ENCODE measurements at regions not wholly inside any gene's neighbourhood (a gene's known extent, or its start where the extent isn't known, plus 50 kb on each side); places are given as distances from the start of the nearest gene placed in this dataset.

DNA sequence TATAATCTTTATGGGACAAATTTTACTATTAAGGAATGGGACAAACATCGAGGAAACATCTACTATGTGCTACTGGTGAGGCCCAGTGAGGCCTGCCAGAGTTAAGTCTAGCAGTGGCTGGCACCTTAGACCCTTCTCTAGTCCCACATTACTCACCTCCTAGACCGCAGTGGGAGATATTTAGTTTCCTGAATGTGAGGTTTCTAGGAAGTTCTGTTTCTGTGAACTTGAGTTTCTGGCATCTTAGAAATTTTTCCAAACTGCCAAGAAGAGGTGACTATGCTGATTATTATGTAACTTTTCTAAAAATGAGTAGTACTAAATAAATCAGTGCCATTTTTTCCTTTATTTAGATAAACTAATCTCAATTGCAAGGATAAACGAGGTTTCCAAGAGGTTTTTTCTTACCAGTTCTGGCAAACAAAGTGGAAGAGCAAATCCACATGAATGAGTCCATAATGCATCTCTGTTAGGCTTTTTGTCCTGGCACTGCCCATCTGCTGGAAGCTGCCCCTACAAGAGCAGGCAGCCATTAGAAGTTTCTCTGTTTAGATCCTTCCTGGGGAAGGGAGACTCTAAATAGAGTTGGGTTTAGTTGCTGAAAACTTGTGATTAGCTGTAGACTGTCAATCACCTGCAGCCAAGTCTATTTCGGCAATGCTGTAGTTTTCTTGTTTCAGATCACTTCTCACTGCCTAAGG lies 348.7 kb downstream of the MAN2A1 start:
- no peak for DNase-seq

DNA sequence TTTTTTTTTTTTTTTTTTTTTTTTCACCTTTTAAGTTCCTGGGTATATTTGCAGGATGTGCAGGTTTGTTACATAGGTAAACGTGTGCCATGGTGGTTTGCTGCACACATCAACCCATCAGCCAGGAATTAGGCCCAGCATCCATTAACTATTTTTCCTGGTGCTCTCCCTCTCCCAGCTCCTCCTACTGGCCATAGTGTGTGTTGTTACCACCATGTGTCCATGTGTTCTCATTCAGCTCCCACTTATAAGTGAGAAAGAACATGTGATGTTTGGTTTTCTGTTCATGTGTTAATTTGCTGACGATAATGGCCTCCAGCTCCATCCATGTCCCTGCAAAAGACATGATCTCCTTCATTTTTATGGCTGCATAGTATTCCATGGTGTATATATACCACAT lies 350.5 kb downstream of the MAN2A1 start:
- DNase-seq: no peak

GRCh38 chr5:110043025-110043424 lies 353.3 kb downstream of the MAN2A1 start:
- no peak for DNase-seq

GRCh38 chr5:110045158-110045557 lies 355.4 kb downstream of the MAN2A1 start:
- no peak for DNase-seq

DNA sequence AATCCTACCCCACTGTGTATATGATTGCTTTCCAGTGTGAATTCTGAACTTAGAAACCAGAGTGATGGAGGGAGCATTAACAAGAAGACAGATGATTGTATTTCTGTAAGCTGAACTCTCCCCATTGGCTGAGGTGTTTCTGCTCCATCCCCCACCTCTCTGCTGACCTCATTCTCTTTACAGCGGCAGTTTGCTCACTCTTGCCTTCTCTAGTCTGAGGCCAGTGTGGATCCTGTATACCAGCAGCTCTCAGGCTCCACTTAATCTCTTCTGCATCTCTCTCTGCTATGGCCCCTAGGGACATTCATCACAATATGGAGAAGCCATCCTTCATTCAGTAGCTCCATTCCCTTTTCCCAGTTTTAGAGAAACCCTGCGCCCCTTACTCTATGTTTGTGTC lies 358.8 kb downstream of the MAN2A1 start:
- no peak for DNase-seq

DNA sequence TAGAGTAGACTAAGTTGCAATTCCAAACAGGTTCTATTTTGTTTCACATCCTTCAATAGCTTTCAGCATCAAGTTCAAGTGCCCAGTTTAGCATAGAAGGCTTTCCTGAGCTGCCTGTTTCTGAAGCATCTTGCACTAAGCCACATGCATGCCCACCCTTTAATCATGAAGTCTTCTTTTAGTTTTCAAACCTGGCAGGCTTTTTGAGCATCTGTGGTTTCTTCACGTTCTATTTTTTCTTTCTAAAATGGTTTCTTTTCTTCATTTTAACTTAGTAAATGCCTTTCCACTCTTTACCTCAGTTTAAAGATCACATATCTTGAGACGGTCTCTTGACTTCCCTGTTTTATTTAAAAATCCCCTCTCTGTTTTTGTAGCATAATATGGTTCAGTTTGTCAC lies 360.1 kb downstream of the MAN2A1 start:
- no peak for DNase-seq

DNA sequence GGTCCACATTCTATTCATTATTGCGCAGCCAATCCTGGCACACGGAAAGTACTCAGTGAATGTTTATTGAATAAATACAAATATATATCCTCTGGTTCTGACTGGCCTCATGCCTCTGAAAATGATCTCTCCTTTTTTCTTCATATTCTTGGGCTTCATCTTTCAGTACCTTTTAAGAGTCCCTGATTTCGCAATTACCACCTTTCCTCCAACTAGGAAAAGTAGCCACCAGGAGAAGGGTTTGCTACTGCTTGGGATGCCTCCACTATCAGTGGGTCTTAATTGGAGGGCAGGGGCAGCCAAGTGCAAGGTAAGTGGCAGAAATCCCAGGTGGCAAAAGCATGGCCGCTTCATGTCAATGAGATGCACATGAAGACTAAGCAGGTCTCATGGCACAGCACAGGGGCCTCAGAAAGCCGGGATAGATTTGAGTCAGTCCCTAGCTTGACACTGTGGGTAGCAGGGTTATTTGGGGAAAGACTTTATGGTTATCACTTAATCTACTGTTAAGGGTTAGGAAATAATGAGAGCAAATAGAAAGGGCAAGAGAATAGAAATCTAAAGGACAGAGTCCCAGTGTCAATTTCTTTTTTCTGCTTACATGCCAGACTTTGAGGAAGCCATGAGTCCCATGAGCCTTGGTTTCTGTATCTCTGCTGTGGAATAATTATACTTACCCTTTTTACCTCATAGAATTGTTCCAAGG lies 361.1 kb downstream of the MAN2A1 start:
- DNase-seq: no peak

DNA sequence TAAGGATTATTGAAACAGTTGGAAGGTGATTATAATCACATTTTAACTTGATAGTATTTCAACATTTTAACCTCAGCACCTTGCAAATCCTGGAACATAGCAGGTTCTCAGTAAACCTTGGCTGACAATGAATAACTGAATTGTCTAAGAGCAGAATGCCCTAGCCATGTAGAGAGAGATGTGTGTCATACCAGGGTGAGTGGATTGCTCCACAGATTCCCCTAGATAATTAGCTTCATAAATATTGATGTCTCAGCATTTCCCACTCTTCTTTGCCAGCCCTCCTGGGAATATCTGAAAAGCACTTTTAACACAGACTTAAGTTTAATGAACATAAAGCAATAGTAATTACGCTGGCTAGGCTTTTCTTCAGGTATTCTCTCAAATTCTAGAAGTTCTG lies 363.5 kb downstream of the MAN2A1 start:
- no peak for DNase-seq

GRCh38 chr5:110053824-110054223 lies 364.1 kb downstream of the MAN2A1 start:
- no peak for DNase-seq

DNA sequence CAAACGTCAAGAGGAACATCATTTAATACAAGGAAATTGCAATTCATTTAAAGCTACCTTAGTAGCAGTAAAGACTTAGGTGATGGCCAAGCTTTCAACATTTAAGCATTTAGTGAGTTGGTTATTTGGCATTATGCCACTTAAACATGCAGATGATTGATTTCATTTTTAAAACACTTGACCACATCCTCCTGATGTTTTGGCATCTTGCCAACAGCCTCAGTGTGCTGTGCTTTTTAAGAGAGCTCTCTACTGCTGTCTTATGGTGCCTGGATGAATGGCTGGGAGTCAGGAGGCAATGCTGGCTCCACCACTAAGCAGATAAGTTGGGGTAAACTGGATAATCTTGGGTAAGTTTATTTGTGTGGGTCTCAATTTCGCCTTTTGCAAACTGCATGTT lies 364.5 kb downstream of the MAN2A1 start:
- DNase-seq: peak; percentile 39

DNA sequence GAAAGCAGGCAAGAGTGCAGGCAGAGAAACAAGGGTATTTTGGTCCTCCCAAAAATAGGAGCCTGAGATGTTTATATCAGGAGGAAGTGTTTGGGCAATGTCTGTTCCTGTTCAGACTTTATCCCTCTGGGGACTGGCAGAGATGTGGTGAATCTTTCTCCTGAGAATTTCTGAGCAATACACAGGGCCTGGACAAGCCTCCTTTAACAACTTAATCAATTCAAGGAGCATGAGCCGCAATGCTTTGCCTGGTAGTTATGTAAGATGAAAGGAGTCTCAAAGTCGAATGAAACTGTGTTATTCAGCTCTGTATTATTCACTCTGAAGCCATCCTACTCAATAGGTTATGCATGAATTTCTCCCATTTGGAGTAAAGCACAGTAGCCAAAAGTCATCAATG lies 365.6 kb downstream of the MAN2A1 start:
- DNase-seq: no peak

GRCh38 chr5:110056580-110057114 lies 366.9 kb downstream of the MAN2A1 start:
- DNase-seq: no peak

DNA sequence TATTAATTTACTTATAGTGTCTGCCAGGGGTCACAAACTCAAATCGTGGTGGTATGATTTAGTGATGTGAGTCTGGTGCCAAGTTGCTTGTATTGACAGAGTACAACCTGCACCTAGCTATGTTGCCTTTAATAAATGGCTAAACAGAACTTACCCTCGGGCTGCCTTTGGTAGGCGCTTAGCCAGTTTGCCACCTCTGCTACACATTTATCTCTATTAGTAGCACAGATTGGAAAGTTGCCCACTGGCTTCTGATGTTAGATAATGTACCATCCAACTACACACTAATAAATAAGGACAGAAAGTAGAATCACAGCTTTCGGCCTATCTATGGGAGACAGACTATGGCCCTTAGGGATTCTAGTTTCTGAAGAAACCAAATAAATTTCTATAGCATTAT lies 368.4 kb downstream of the MAN2A1 start:
- DNase-seq: no peak

DNA sequence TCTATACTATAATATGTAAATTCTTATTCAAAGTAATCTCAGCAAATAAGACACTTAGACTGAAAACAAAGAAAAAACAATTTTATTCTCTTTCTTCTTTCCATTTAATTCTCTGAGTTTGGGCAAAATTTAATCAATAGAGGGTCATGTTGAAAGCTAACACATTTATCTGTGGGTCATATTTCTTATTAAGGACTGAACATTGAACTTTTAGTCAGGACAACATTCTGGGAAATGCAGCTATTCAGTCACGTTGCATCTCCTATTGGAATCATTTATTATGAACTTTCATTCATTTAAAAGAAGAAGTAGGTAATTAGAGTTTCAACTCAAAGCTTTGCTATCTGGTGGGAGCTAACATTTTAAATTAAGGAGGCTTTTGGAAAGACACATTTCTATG lies 372.5 kb downstream of the MAN2A1 start:
- no peak for DNase-seq

DNA sequence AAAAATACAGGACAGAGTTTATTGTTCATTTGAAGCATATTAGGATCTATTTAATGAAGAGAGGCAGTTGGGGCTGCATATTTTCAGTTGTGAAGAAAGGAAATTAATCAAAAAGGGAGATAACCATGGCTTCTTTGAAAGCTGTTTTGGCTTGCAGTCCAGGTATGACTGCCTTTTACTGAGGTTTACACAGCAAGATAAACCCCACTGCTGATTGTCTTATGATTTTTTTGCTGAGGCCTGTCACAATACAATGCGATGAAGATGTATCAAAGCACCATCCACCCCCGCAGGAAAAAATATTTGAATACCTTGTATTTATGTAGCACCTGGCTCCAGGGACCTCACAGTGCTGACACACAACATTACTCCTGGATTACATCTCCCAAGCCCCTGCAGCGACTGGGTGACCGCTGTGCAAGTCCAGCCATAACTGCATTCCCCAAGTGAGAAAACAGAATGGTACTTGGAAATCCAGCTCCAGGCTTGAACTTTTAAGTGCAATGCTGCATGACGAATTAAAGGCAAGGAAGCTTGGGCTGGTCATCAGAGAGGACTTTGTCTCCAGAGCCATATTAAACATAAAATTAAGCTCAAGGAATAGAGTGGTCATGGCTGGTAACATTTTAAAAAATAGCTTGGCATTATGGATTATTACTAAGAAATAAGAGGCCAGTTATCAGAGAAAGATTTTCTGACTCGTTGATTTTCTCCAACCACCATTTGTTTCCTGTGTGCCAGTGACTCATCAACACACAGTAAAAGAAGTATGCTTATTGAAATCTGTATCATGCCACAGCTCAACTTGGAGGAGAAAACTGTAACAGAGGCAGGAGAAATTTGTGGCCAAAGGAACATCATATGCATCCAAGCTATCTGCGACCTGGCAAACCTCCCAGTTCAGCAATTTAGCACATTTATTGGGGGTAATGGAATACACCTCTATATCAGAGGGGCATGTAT lies 374.2 kb downstream of the MAN2A1 start:
- no peak for DNase-seq

DNA sequence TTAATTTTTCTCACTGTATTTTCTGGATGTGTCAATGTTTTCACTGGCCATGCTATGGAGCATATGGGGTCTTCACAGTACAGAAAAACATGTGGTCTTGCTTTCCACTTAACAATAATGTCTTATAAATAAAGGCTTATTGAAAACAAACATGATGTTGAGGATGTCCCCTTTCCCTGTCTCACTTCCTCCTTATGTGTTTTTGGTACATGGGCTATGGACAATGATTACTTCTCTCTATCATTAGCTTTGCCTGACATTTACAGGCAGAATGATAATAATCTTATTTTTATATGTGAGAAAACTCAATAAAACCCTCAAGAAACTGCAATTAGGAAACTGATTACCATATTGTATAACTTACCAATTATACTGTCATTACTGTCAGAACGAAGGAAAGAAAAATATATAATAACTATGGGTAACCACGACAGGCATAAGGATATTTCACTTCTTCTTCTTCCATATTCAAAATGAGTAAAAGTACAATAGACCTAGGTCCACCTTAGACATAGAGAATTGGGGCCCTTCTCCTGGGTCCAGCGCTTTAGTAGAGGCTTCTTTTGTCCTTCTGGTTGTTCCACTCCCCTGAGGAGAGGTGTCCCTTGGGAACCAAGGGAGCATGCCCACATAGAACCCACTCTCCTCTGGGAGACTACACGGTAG lies 375.0 kb downstream of the MAN2A1 start:
- DNase-seq: no peak

DNA sequence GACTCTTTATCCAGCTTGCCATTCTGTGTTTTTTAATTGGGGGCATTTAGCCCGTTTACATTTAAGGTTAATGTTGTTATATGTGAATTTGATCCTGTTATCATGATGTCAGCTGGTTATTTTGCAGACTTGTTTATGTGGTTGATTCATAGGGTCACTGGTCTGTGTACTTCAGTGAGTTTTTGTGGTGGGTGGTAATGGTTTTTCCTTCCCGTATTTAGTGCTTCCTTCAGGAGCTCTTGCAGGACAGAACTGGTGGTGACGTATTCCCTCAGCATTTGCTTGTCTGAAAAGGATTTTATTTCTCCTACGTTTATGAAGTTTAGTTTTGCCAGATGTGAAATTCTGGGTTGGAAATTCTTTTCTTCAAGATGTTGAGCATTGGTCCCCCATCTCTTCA lies 381.1 kb downstream of the MAN2A1 start:
- DNase-seq: no peak

DNA sequence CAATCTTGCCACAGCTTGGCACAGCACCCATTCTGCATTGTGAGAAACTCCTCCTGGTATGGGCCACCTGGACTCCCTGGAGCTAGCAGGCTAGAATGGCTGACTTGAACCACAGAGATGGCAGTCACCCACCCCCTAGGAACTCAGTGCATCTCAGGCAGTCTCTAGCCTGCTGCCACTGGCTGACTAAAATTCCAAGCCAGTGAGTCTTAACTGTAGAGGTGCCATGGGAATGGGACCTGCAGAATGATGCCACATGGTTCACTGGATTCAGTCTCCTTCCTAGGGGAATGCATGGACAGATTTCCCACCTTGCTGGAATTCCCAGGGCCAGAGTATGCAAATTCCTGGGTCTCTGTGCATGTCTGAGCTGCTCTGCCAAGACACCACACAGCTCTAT lies 382.9 kb downstream of the MAN2A1 start:
- DNase-seq: no peak

DNA sequence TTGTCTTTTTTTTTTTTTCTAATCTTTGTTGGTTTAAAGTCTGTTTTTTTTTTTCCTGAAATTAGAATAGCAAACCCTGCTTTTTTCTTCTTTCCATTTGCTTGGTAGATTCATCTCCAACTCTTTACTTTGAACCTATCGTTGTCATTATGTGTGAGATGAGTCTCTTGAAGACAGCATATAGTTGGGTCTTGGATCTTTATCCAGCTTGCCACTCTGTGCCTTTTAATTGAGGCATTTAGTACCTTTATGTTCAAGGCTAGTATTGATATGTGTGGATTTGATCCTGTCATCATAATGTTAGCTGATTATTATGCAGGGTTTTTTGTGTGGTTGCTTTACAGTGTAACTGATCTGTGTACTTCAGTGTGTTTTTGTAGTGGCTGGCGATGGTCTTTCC lies 383.8 kb downstream of the MAN2A1 start:
- DNase-seq: no peak

GRCh38 chr5:110075656-110076055 lies 385.9 kb downstream of the MAN2A1 start:
- DNase-seq: no peak

DNA sequence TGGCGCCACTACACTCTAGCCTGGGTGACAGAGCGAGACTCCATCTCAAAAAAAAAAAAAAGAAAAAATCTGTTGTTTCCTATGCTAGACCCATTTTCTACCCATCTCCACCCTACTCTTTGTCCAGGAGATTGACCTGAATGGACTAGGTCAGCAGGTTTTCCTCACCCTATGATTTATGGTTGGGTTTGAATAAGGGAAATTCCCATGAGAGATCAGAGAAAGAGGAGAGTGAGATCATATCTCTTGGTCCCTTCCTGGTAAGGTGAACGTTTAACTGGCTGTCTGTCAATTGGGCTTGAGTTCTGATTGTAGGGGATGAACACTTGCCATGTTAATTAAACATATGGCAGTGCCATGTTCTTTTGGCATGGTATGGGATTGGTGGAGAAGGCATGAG lies 387.4 kb downstream of the MAN2A1 start:
- DNase-seq: no peak

DNA sequence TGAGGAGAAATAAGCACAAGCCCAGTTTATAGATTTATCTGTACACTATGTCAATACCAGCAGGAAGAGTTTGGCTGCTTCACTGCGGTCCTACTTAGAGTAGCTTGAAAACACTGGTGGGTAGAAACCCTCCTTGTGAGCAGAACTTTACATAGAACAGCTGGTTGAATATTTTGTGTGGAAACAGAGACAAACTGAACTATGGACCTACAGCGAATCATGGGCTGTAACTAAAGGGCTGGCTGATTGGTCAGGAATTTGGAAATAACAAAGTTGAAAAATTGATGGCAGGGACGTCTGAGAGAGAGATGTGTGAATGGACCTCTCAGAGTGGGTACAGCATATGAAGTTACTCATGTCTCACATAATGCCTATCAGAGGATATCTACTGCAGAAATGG lies 392.5 kb downstream of the MAN2A1 start:
- DNase-seq: no peak

DNA sequence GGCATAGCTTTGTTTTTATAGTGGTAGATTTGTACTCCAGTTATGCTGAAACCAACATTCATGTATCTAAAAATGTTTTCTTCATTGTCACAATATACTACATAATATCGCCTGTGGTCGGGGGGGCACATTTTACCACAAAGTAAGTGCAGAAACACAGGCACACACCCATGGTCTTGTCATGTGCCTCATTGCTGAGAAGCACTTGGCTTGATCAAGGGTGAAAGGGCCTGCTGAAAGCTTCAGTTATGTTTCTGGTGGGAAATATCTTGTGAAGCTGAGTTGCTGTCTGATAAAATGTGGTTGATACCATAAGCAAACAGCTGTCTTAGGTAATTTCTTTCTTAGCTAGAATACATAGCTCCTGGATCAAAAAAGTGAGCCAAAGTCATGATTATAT lies 393.1 kb downstream of the MAN2A1 start:
- no peak for DNase-seq

All from activated T-cell treated with anti-CD3 and anti-CD28 coated beads, Interleukin-2, amount 50 U/mL, for 1 hour (primary cell).